BJ (cell line): ENCODE measurements at regions not wholly inside any gene's neighbourhood (a gene's known extent, or its start where the extent isn't known, plus 50 kb on each side); places are given as distances from the start of the nearest gene placed in this dataset.
"Not testable (repeated sequence)": the region's sequence is repeated elsewhere in the genome, so short reads cannot be mapped to it uniquely, and the experiment has no call there.

Experiments
- CTCF ChIA-PET: fragments of 350-600 bp; formaldehyde crosslinking; extraction: SDS; loops from one replicate; lab custom pipeline; 2021; ENCODE audit warnings: antibody characterized with exemption, inconsistent platforms; lab: Yijun Ruan, JAX
- POLR2A ChIA-PET: fragments of 300-600 bp; sonication (Branson Sonifier 250); formaldehyde crosslinking; extraction: SDS; loops from one replicate; lab custom pipeline; 2021; ENCODE audit warnings: antibody characterized with exemption; lab: Charles Lee
- DNase-seq: peaks from one replicate; pipeline ENCODE4 v3.0.0-alpha.2; 2011; ENCODE audit warnings: low read depth
- H3K27me3 ChIP-seq: 2 replicates; pipeline ENCODE4 v1.6.0; 2011; ENCODE audit warnings: low read length; ENCODE audit not compliant: control insufficient read depth, insufficient read depth
- H3K36me3 ChIP-seq: 2 replicates; pipeline ENCODE4 v1.5.1; 2011; ENCODE audit warnings: low read length; ENCODE audit not compliant: control insufficient read depth, insufficient read depth
- H3K4me3 ChIP-seq: 2 replicates; pipeline ENCODE4 v1.5.1; 2011; ENCODE audit warnings: low read depth, mild to moderate bottlenecking, control low read depth, low read length
- CTCF ChIP-seq: IDR thresholded peaks from 2 replicates; pipeline ENCODE4 v1.5.1; 2011; ENCODE audit warnings: low read depth, mild to moderate bottlenecking, control low read depth, inconsistent platforms, low read length, moderate library complexity; ENCODE audit not compliant: insufficient read depth

- Histone ChIP-seq H3K4me3 (no peak overlapping the region), H3K36me3 (no peaks in the 10 kb centered on the region), H3K27me3 (no peaks in the 10 kb centered on the region)
- DNase-seq: no peak
- POLR2A ChIA-PET: no interaction called here
- no peak for TF ChIP-seq CTCF
- CTCF ChIA-PET: no interaction called here
Observed at GRCh38 chr7:52360541-52360940, 674.9 kb upstream of the POM121L12 start.

- POLR2A ChIA-PET: no interaction called here
- CTCF ChIA-PET: no interaction called here
- DNase-seq: no peak
- TF ChIP-seq CTCF: no peak
- H3K4me3 ChIP-seq: no peak overlapping the region
- H3K27me3 ChIP-seq: no peaks in the 10 kb centered on the region
- no peaks in the 10 kb centered on the region for H3K36me3 ChIP-seq
Observed at GRCh38 chr7:52355053-52355452, 680.4 kb upstream of the POM121L12 start.

GRCh38 chr7:52352013-52352981, 683.1 kb upstream of the POM121L12 start:
- H3K27me3 ChIP-seq: no peaks in the 10 kb centered on the region
- TF ChIP-seq CTCF: no peak
- CTCF ChIA-PET: no interaction called here
- H3K36me3 ChIP-seq: no peaks in the 10 kb centered on the region
- POLR2A ChIA-PET: no interaction called here
- no peak for DNase-seq
- no peak overlapping the region for H3K4me3 ChIP-seq

GRCh38 chr7:52344015-52344414, 691.4 kb upstream of the POM121L12 start:
- CTCF ChIA-PET: no interaction called here
- Histone ChIP-seq H3K36me3 (no peaks in the 10 kb centered on the region), H3K27me3 (no peaks in the 10 kb centered on the region), H3K4me3 (no peak overlapping the region)
- TF ChIP-seq CTCF: no peak
- POLR2A ChIA-PET: no interaction called here
- no peak for DNase-seq

- ChIA-PET POLR2A (no interaction called here), CTCF (no interaction called here)
- TF ChIP-seq CTCF: no peak
- no peak for DNase-seq
- Histone ChIP-seq H3K27me3 (no peaks in the 10 kb centered on the region), H3K36me3 (no peaks in the 10 kb centered on the region), H3K4me3 (no peak overlapping the region)
Observed at GRCh38 chr7:52340067-52340466, 695.4 kb upstream of the POM121L12 start.

- H3K4me3 ChIP-seq, H3K27me3 ChIP-seq, DNase-seq, H3K36me3 ChIP-seq, POLR2A ChIA-PET, CTCF ChIA-PET: not testable (repeated sequence)
Observed at GRCh38 chr7:52328328-52328727, 707.1 kb upstream of the POM121L12 start.
